HFF-Myc (cell line): ENCODE measurements at regions not wholly inside any gene's neighbourhood (a gene's known extent, or its start where the extent isn't known, plus 50 kb on each side); places are given as distances from the start of the nearest gene placed in this dataset.

Source experiments
- DNase-seq: peaks from one replicate; pipeline ENCODE4 v3.0.0-alpha.2; 2011; ENCODE audit warnings: low read depth; ENCODE audit errors: extremely low read depth
- H3K4me3 ChIP-seq: replicated peaks from 2 replicates; pipeline ENCODE4 v1.5.1; 2011; ENCODE audit warnings: low read depth, mild to moderate bottlenecking, control low read depth, low read length
- TF ChIP-seq, protein P1 (sequence below): IDR thresholded peaks from 2 replicates; pipeline ENCODE4 v1.5.1; 2012; ENCODE audit warnings: mild to moderate bottlenecking, low read depth, low read length, control low read depth; ENCODE audit errors: missing control alignments

DNA sequence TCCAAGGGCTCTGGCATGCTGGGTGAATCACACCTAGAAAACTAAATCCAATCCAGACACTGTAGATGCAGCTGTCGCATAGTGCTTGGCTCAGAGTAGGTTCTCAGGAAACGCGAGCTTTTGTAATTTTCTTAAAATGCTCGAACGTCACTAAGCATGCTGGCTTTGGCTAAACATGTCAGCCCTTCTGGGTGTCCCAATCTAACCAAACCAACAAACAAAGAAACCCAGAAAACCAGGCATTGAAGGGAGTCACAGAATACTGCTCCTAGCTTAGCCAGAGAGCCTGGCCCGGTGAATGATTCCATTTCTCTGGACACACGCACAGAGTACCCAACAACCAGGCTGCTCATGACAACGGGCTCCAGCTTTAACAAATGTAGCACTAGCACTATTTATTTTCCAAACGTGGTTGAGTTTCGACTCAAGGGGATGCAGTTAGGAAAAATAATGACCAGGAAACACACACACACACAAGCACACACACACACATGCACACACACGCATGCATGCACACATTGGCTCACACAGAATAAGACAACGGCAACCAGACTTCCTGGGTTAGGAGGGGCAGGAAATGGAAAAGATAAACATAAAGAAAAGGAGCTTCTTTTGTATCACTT is 492.6 kb downstream of the MIAT start:
- no peak for DNase-seq
- TF ChIP-seq, protein P1, sequence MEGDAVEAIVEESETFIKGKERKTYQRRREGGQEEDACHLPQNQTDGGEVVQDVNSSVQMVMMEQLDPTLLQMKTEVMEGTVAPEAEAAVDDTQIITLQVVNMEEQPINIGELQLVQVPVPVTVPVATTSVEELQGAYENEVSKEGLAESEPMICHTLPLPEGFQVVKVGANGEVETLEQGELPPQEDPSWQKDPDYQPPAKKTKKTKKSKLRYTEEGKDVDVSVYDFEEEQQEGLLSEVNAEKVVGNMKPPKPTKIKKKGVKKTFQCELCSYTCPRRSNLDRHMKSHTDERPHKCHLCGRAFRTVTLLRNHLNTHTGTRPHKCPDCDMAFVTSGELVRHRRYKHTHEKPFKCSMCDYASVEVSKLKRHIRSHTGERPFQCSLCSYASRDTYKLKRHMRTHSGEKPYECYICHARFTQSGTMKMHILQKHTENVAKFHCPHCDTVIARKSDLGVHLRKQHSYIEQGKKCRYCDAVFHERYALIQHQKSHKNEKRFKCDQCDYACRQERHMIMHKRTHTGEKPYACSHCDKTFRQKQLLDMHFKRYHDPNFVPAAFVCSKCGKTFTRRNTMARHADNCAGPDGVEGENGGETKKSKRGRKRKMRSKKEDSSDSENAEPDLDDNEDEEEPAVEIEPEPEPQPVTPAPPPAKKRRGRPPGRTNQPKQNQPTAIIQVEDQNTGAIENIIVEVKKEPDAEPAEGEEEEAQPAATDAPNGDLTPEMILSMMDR = no peak
- no peak overlapping the region for H3K4me3 ChIP-seq

DNA sequence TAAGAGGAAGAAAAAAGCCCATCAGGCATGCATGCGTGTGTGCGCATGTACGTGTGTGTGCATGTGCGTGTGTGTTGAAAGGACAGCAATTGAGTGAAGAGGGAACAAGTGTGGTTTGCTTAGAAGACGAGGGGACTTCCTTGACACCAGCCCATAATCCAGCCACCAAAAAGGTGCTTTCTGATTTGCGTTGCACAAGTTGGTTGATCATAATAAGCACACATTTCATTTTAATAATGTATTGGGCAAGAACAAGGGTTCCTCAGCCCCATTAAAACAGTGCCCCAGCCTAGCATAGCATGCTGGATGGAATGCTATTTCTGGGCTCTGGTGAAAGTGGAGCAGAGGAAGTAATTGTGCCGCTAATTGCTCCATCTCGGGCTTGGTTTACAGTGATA is 493.2 kb downstream of the MIAT start:
- TF ChIP-seq, protein P1 = no peak
- DNase-seq = no peak
- no peak overlapping the region for H3K4me3 ChIP-seq

DNA sequence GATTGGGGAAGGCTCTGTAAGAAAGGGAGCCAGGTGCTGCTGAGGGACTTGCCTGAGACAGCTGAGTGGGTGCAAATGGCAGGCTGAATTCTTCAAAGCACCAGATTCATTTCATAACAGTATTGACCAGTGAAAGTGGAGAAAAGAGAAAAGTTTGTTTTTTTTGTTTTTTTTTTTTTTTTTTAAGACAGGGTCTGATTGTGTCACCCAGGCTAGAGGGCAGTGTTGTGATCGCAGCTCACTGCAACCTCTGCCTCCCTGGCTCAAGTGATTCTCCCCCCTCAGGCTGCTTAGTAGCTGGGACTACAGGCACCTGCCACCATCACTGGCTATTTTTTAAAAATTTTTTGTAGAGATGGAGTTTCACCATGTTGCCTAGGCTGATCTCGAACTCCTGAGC is 494.0 kb downstream of the MIAT start:
- H3K4me3 ChIP-seq = no peak overlapping the region
- TF ChIP-seq, protein P1 = no peak
- no peak for DNase-seq

DNA sequence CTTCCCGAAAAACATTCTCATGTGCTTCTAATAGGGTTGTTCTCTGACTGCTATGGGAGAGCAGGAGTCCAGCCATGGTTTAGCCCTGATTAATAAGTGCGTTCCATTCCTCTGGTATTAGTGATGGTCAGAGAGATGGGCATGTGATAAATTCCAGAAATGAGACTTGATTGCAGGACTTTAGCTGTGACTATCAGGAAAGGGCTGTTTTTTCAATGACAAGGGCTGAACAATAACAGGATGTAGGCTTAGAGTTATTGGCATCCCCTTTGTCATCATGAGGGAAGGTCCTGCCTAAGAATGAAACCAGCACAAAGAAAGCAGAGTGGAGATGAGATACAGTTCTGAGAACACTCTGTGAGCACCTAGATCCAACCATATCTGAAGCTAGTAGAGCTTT is 494.6 kb downstream of the MIAT start:
- TF ChIP-seq, protein P1 = no peak
- no peak for DNase-seq
- no peak overlapping the region for H3K4me3 ChIP-seq

DNA sequence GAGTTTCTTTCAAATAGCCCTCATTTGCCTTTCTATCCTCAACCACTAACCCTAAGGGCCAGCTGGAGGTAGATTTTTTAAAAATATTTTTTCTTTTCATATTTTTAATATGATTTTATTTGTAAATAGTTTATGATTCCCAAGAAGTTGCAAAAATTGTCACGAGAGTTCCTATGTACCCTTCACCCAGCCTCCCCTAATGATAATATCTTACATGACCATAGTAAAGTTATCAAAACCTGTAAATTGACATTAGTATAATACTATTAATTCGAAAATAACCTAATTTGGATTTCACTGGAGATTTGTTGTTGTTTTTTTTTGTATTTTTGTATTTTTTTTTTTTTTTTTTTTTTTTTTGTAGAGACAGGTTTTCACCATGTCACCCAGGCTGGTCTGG is 495.5 kb downstream of the MIAT start:
- no peak overlapping the region for H3K4me3 ChIP-seq
- DNase-seq = no peak
- TF ChIP-seq, protein P1 = no peak

DNA sequence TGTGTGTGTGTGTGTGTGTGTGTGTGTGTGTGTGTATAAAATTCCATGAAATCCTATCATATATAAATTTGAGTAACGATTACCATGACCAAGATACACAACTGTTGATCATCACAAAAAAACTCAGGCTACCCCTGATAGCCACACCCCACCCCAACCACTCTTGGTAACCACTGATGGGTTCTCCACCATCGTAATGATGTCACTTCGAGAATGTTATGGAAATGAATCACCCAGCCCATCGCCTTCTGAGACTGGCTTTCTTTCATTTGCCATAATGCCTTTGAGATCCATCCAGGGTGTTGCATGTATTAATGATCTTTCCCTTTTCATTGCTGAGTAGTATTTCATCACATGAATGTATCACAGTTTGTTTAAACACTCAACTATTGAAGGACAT is 496.0 kb downstream of the MIAT start:
- H3K4me3 ChIP-seq = no peak overlapping the region
- TF ChIP-seq, protein P1 = no peak
- no peak for DNase-seq

DNA sequence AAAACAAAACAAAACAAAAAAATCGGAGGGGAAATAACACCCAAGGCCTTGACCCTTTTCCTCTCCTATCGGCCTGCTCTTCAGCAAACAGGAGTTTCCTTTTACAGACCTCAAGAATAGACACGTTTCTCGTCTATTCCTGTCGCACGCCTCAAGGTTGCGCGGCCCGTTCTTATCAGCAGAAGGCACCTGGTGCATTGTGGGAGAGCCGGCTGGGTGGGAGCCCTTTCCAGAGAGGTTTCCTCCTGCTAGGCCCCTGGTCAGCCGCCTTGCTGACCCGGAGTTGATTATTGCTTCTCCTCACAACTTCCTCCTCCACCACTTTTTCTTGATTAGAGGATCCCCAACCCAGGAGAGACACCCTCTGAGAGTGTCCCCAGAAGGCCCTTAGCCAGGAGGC is 497.3 kb downstream of the MIAT start:
- H3K4me3 ChIP-seq = no peak overlapping the region
- TF ChIP-seq, protein P1 = no peak
- DNase-seq = no peak
